SK-N-SH (cell line): ENCODE measurements at regions not wholly inside any gene's neighbourhood (a gene's known extent, or its start where the extent isn't known, plus 50 kb on each side); places are given as distances from the start of the nearest gene placed in this dataset.

Source experiments
- CTCF ChIA-PET: fragments of 300-600, 350-600 bp; formaldehyde crosslinking; extraction: SDS; loops from one replicate; lab custom pipeline; 2021; lab: Yijun Ruan, JAX
- POLR2A ChIA-PET: fragments of 350-600 bp; sonication (Branson Sonifier 250); formaldehyde crosslinking; extraction: SDS; loops from one replicate; lab custom pipeline; 2020; ENCODE audit warnings: antibody characterized with exemption, inconsistent platforms; lab: Yijun Ruan, JAX
- DNase-seq: peaks from one replicate; pipeline ENCODE4 v3.0.0; 2012
- H2AFZ ChIP-seq: fragments of 200-600 bp; sonication (generic); 2 replicates; pipeline ENCODE4 v1.8.1; 2016; ENCODE audit warnings: antibody characterized with exemption, mild to moderate bottlenecking, low read depth
- H3F3A ChIP-seq: fragments of 200-600 bp; sonication (generic); replicated peaks from 2 replicates; pipeline ENCODE3; 2016; ENCODE audit warnings: antibody characterized with exemption, mild to moderate bottlenecking; ENCODE audit not compliant: insufficient read depth
- H3K27ac ChIP-seq, 2 experiments: fragments of 200-500 bp in 1 of 2; fragments of 200-600 bp in 1 of 2; sonication (Bioruptor generic) in 1 of 2; sonication (generic), shearing (Covaris generic) in 1 of 2; 2 replicates each; pipeline versions ENCODE4 v1.5.1 to v1.6.1; 2014 to 2016; ENCODE audit warnings: low read depth in 2 of 2, inconsistent platforms in 1 of 2, low read length in 1 of 2, mild to moderate bottlenecking in 1 of 2, mixed read lengths in 1 of 2
- H3K27me3 ChIP-seq: fragments of 200-600 bp; sonication (generic), shearing (Covaris generic); 2 replicates; pipeline ENCODE4 v1.6.1; 2016; ENCODE audit warnings: mixed run types; ENCODE audit not compliant: insufficient read depth
- H3K36me3 ChIP-seq, 2 experiments: fragments of 200-500 bp in 1 of 2; fragments of 200-600 bp in 1 of 2; sonication (Bioruptor generic) in 1 of 2; sonication (generic) in 1 of 2; replicated peaks in 1 of 2; 2 replicates each; pipeline versions ENCODE3 to v1.5.1; 2014 to 2016; ENCODE audit warnings: low read length in 1 of 2, mild to moderate bottlenecking in 1 of 2; ENCODE audit not compliant: insufficient read depth in 2 of 2, control insufficient read depth in 1 of 2
- H3K4me1 ChIP-seq, 2 experiments: fragments of 200-500 bp in 1 of 2; fragments of 200-600 bp in 1 of 2; sonication (Bioruptor generic) in 1 of 2; sonication (generic), shearing (Covaris generic) in 1 of 2; 2 replicates each; pipeline versions ENCODE4 v1.5.1 to v1.6.1; 2014 to 2016; ENCODE audit warnings: low read depth in 1 of 2, low read length in 1 of 2, mixed run types in 1 of 2; ENCODE audit not compliant: insufficient read depth in 2 of 2, control insufficient read depth in 1 of 2
- H3K4me2 ChIP-seq: fragments of 200-600 bp; sonication (generic), shearing (Covaris generic); 2 replicates; pipeline ENCODE4 v1.6.1; 2017; ENCODE audit warnings: mixed run types
- H3K4me3 ChIP-seq, 2 experiments: fragments of 200-500 bp in 1 of 2; fragments of 200-600 bp in 1 of 2; sonication (Bioruptor generic) in 1 of 2; sonication (generic), shearing (Covaris generic) in 1 of 2; 2 replicates each; pipeline versions ENCODE4 v1.5.1 to v1.8.1; 2014 to 2016; ENCODE audit warnings: low read depth in 2 of 2, inconsistent platforms in 1 of 2, low read length in 1 of 2, mild to moderate bottlenecking in 1 of 2, mixed read lengths in 1 of 2, moderate library complexity in 1 of 2
- H3K79me2 ChIP-seq: fragments of 200-600 bp; sonication (generic); 2 replicates; pipeline ENCODE4 v1.8.1; 2017; ENCODE audit warnings: mild to moderate bottlenecking; ENCODE audit not compliant: insufficient read depth
- H3K9ac ChIP-seq: fragments of 200-600 bp; sonication (generic); 2 replicates; pipeline ENCODE4 v1.6.1; 2017; ENCODE audit warnings: mixed run types
- H3K9me2 ChIP-seq: fragments of 200-600 bp; sonication (generic); 2 replicates; pipeline ENCODE4 v1.6.1; 2017; ENCODE audit warnings: mixed run types
- H3K9me3 ChIP-seq: fragments of 200-600 bp; sonication (generic); 2 replicates; pipeline ENCODE4 v1.6.1; 2017; ENCODE audit warnings: mixed run types, mild to moderate bottlenecking, moderate library complexity
- H4K20me1 ChIP-seq: fragments of 200-600 bp; sonication (generic); 2 replicates; pipeline ENCODE4 v1.6.1; 2017; ENCODE audit warnings: mild to moderate bottlenecking, mixed run types; ENCODE audit not compliant: insufficient read depth
- CHD2 ChIP-seq: fragments of 150-350 bp; IDR thresholded peaks from 2 replicates; pipeline ENCODE4 v1.6.1; 2018; ENCODE audit warnings: low read length; ENCODE audit not compliant: partially characterized antibody
- ELF1 ChIP-seq: IDR thresholded peaks from 2 replicates; pipeline ENCODE4 v1.4.0; 2012
- EP300 ChIP-seq, 2 experiments: IDR thresholded peaks; 2 replicates each; pipeline versions ENCODE4 v1.4.0 to v1.6.1; 2012; ENCODE audit warnings: borderline replicate concordance in 1 of 2, low read depth in 1 of 2, low read length in 1 of 2
- FOSL2 ChIP-seq: IDR thresholded peaks from 2 replicates; pipeline ENCODE4 v1.4.0; 2012; ENCODE audit warnings: low read depth, mild to moderate bottlenecking, moderate library complexity, borderline replicate concordance
- FOXJ3 ChIP-seq: sonication (generic); formaldehyde crosslinking; IDR thresholded peaks from 2 replicates; pipeline ENCODE4 v1.5.1; 2020; ENCODE audit warnings: mild to moderate bottlenecking, missing genetic modification reagents
- GABPA ChIP-seq: IDR thresholded peaks from 2 replicates; pipeline ENCODE4 v1.4.0; 2012; ENCODE audit warnings: low read depth, mild to moderate bottlenecking
- GATA2 ChIP-seq: sonication (generic); formaldehyde crosslinking; IDR thresholded peaks from 2 replicates; pipeline ENCODE4 v1.5.0; 2020; ENCODE audit warnings: mild to moderate bottlenecking, missing genetic modification reagents
- MXI1 ChIP-seq: IDR thresholded peaks from 2 replicates; pipeline ENCODE4 v1.6.1; 2012; ENCODE audit warnings: mild to moderate bottlenecking, low read depth, low read length, improper control_type of control experiment
- NFIC ChIP-seq: IDR thresholded peaks from 2 replicates; pipeline ENCODE4 v1.4.0; 2012; ENCODE audit warnings: borderline replicate concordance
- RCOR1 ChIP-seq: fragments of 150-350 bp; IDR thresholded peaks from 2 replicates; pipeline ENCODE4 v1.6.1; 2017; ENCODE audit warnings: antibody characterized with exemption, low read length
- RFX5 ChIP-seq: IDR thresholded peaks from 2 replicates; pipeline ENCODE4 v1.6.1; 2012; ENCODE audit warnings: mild to moderate bottlenecking, improper control_type of control experiment, low read length
- RXRA ChIP-seq: IDR thresholded peaks from 2 replicates; pipeline ENCODE4 v1.4.0; 2012; ENCODE audit warnings: low read depth, mild to moderate bottlenecking, borderline replicate concordance
- YY1 ChIP-seq: IDR thresholded peaks from 2 replicates; pipeline ENCODE4 v1.4.0; 2012; ENCODE audit warnings: low read depth, mild to moderate bottlenecking
- WGBS: methylation state at CpG from one replicate; pipeline ENCODE4 v1.1.6; 2017; ENCODE audit warnings: low lambda C conversion rate; 5-methylcytosine and 5-hydroxymethylcytosine counted together
- TF ChIP-seq, protein P1 (sequence below): IDR thresholded peaks from 2 replicates; pipeline ENCODE4 v1.6.1; 2012; ENCODE audit warnings: mild to moderate bottlenecking, low read depth, low read length, moderate library complexity
- TF ChIP-seq, protein P2 (sequence below): IDR thresholded peaks from 2 replicates; pipeline ENCODE4 v1.4.0; 2012; ENCODE audit warnings: low read depth, borderline replicate concordance
- TF ChIP-seq, protein P3 (sequence below): fragments of 150-350 bp; IDR thresholded peaks from 2 replicates; pipeline ENCODE4 v1.6.1; 2016; ENCODE audit warnings: mild to moderate bottlenecking, low read depth, low read length

DNA sequence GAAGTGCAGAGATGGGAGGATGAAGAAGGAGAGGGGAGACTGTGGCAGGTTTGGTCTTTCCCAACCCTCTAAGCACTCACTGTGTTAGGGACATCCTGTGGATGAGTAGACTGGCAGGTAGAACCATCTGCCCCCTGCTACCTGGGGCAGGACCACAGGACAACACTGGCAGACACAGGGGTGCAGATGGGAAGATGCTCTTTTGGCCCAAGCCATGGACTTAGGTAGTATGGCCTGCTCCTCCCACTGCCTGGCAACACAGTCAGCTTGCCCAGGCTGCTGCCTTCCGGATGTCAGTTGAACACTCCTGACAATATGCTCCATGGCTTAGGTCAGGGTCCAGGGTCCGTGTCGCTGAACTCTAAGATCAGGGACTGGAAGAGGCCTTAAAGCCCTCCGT, 140.7 kb upstream of the NAV2 start:
- H3K4me3 ChIP-seq: no peak overlapping the region
- H3F3A ChIP-seq: no peaks in the 10 kb centered on the region
- no peaks in the 10 kb centered on the region for H3K27me3 ChIP-seq
- WGBS: no CpG with 5 or more reads among the region's 4 CpGs
- no peak overlapping the region for H2AFZ ChIP-seq
- no peaks in the 10 kb centered on the region for H3K36me3 ChIP-seq
- no peak overlapping the region for H3K27ac ChIP-seq
- no peak for TF ChIP-seq RFX5
- TF ChIP-seq, protein P1, sequence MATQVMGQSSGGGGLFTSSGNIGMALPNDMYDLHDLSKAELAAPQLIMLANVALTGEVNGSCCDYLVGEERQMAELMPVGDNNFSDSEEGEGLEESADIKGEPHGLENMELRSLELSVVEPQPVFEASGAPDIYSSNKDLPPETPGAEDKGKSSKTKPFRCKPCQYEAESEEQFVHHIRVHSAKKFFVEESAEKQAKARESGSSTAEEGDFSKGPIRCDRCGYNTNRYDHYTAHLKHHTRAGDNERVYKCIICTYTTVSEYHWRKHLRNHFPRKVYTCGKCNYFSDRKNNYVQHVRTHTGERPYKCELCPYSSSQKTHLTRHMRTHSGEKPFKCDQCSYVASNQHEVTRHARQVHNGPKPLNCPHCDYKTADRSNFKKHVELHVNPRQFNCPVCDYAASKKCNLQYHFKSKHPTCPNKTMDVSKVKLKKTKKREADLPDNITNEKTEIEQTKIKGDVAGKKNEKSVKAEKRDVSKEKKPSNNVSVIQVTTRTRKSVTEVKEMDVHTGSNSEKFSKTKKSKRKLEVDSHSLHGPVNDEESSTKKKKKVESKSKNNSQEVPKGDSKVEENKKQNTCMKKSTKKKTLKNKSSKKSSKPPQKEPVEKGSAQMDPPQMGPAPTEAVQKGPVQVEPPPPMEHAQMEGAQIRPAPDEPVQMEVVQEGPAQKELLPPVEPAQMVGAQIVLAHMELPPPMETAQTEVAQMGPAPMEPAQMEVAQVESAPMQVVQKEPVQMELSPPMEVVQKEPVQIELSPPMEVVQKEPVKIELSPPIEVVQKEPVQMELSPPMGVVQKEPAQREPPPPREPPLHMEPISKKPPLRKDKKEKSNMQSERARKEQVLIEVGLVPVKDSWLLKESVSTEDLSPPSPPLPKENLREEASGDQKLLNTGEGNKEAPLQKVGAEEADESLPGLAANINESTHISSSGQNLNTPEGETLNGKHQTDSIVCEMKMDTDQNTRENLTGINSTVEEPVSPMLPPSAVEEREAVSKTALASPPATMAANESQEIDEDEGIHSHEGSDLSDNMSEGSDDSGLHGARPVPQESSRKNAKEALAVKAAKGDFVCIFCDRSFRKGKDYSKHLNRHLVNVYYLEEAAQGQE: no peak
- TF ChIP-seq NFIC: no peak
- no peak for TF ChIP-seq GABPA
- TF ChIP-seq GATA2 (CRISPR knock-in tag): no peak
- TF ChIP-seq ELF1: no peak
- no peak for TF ChIP-seq FOSL2
- TF ChIP-seq YY1: no peak
- no peak for TF ChIP-seq FOXJ3
- no peak for TF ChIP-seq RCOR1
- no peak for TF ChIP-seq RXRA
- TF ChIP-seq CHD2: no peak
- TF ChIP-seq, protein P2, sequence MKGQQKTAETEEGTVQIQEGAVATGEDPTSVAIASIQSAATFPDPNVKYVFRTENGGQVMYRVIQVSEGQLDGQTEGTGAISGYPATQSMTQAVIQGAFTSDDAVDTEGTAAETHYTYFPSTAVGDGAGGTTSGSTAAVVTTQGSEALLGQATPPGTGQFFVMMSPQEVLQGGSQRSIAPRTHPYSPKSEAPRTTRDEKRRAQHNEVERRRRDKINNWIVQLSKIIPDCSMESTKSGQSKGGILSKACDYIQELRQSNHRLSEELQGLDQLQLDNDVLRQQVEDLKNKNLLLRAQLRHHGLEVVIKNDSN: no peak
- TF ChIP-seq EP300 (IDR thresholded peaks at IDR 0.05; ENCODE audit: borderline replicate concordance in 1 of 2, low read depth in 1 of 2, low read length in 1 of 2): no peak
- no peak for TF ChIP-seq MXI1
- TF ChIP-seq, protein P3, sequence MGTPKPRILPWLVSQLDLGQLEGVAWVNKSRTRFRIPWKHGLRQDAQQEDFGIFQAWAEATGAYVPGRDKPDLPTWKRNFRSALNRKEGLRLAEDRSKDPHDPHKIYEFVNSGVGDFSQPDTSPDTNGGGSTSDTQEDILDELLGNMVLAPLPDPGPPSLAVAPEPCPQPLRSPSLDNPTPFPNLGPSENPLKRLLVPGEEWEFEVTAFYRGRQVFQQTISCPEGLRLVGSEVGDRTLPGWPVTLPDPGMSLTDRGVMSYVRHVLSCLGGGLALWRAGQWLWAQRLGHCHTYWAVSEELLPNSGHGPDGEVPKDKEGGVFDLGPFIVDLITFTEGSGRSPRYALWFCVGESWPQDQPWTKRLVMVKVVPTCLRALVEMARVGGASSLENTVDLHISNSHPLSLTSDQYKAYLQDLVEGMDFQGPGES: no peak
- H3K79me2 ChIP-seq: no peaks in the 10 kb centered on the region
- H3K9me2 ChIP-seq: no peaks in the 10 kb centered on the region
- H4K20me1 ChIP-seq: no peaks in the 10 kb centered on the region
- no peak overlapping the region for H3K9ac ChIP-seq
- no peak for DNase-seq
- POLR2A ChIA-PET: no interaction called here
- H3K4me2 ChIP-seq: no peak overlapping the region
- H3K9me3 ChIP-seq: no peaks in the 10 kb centered on the region
- CTCF ChIA-PET: interaction anchor here (0.8 to 6.4 kb wide), 3 partner anchors 6 to 170 kb away, joined by 3 to 56 read pairs (median 3); no protein-coding TSS in a partner anchor
- H3K4me1 ChIP-seq: peaks cover 7 to 37% of the 10 kb centered on the region in 2 experiments
